ENCODE measurements at regions not wholly inside any gene's neighbourhood (a gene's known extent, or its start where the extent isn't known, plus 50 kb on each side); places are given as distances from the start of the nearest gene placed in this dataset.

DNA sequence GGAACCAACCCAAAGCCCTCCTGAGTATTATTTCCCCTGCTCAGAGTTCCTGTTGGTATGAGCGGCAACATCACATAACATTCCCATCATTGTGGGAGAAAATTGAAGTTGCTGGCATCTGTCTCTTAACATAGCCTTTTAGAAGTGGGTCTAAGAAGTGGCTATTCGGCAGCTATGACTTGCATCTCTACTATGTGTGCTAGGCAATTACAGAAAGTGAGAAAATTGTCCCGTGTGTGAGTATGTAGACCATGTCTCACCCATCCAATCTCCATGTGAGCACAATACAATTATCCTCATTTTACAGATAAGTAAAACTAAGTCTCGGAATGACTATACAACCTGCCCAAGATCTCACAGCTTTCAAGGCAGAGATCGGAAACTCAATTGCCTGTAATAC is 239.4 kb upstream of the ZNF462 start:
- in situ Hi-C loops (cut with HindIII; ENCODE audit: low sequenced_read_pairs): no loop called here

DNA sequence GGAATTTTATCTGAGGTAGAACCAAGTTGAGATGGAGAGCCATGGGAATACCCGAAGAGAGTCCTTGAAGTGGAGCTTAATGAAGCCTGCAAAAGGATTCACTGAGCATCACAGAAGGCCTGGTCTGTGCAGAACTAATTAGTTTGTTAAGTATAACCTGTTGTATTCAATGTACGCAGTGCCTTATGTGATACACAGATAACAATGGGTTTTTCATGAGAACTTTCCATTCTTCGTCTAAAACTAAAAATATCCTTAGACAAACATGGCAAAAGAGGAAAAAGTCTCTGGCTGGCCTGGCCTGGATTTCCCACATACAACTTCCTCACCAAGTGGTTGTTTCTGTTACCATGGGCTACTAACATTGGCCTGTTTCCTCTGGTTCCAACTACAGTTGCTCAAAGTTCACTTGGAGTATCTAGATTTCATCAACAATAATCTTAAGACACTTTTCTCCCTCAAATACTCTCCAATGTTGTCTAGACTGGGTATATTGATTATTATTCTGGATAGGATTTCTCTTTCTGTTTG is 237.6 kb upstream of the ZNF462 start:
- in situ Hi-C loops (cut with HindIII; ENCODE audit: low sequenced_read_pairs): no loop called here

DNA sequence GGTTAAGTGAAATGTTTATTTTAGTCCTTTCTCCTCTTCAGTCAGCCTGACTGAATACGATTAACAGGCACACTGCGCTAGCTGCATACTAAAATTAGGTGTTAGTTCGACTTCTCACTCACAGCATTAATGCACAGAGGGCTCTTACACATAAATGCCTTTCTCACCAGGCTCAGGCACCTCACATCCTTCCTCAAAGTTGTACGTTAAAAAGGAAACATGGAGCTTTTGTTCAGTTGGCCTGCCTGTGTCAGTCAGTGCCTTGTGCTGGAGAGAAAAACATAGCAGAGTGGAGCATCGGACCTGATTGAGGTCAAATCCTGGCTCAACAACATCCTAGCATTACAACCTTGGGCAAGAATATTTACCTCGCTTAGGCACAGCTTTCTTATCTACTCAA is 236.0 kb upstream of the ZNF462 start:
- in situ Hi-C loops (cut with HindIII; ENCODE audit: low sequenced_read_pairs): no loop called here

DNA sequence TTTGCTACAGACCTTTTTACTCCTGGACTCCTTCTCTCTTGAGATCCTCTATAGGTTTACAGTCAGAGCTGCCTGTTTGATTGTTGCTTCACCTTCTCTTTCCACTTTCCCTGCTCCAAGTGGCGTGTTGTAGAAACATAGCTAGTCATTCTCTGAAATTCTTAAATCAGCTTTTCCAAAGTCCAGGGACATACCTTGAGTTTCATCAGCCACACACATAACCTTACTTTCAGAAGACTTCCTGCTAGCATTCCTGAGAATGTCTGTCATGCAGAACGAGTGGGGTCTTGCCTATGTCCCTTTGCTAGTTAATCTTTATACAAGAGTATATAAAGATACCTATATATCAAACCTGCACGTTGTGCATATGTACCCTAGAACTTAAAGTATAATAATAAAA is 230.3 kb upstream of the ZNF462 start:
- in situ Hi-C loops (cut with HindIII; ENCODE audit: low sequenced_read_pairs): no loop called here

DNA sequence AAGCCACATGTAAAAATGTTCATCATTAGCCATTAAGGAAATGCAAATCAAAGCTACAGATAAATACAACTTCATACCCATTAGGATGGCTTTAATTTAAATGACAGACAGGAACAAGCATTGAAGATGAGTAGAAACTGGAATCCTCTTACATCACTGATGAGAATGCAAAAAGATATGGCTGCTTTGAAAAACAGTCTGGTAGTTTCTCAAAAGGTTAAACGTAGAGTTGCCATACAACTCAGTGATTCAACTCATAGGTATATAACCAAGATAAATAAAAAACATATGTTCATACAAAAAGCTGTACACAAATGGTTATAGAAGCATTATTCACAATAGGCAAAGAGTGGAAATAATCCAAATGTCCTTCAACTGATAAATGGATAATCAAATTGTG is 228.8 kb upstream of the ZNF462 start:
- in situ Hi-C loops (cut with HindIII; ENCODE audit: low sequenced_read_pairs): no loop called here

DNA sequence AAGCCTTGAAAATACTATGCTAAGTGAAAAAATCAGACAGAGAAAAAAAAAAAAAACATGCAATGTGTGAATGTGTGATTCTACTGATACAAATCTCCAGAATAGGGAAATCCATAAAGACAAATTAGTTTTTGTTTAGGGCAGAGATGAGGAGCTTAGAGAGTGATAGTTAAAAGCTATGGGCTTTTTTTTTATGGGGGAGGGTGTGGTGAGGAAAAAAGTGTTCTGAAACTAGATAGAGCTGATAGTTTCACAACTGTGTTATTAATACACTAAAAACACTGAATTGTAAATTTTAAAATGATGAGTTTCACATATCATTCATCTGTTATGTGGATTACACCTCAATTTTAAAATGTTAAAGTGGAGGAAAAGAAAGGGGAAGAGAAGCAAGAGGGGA is 228.3 kb upstream of the ZNF462 start:
- in situ Hi-C loops (cut with HindIII; ENCODE audit: low sequenced_read_pairs): no loop called here

DNA sequence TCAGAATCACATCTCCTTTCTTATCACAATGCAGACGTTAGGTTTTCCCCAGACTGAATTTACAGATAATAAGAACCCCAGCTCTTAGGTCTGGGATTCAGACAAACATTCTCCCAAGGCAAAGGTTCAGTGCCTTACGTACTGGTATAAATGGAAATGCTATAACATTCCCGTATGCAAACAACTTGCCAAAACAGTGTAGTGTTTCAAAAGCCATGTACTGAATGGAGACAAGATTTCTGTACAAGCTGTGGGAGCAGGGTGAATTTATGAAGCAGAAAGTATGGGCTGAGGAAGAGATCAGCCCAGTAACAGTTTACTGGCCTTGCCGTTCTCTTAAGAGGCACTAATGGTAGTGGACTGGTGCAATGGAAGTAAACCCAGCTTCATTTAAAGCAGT is 225.5 kb upstream of the ZNF462 start:
- in situ Hi-C loops (cut with HindIII; ENCODE audit: low sequenced_read_pairs): no loop called here

DNA sequence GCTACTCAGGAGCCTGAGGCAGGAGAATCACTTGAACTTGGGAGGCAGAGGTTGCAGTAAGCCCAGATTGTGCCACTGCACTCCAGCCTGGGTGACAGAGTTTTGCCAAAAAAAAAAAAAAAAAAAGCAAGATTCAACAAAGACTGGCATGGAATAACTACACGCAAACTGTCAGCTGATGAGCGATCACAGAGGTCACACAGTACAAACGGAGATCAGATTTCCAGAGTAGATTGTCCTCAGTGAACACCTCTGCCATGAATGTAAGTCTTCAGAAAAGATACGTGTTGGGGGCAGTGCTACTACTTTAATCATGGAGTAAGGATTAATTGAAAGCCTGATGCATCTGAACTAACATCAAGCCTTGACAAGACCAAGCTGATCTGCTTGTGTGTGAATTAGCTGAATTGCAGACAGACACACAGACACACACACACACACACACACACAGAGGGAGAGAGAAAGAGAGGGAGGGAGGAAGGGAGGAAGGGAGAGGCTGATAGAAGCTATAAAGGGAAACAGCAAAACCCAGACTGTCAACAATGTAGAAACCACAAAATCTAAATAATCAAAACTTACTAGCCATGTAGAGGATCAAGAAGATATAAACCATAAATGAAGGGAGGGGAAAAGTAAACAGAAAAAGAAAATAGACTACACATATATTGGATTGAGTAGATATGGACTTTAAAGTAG is 222.9 kb upstream of the ZNF462 start:
- in situ Hi-C loops (cut with HindIII; ENCODE audit: low sequenced_read_pairs): no loop called here

DNA sequence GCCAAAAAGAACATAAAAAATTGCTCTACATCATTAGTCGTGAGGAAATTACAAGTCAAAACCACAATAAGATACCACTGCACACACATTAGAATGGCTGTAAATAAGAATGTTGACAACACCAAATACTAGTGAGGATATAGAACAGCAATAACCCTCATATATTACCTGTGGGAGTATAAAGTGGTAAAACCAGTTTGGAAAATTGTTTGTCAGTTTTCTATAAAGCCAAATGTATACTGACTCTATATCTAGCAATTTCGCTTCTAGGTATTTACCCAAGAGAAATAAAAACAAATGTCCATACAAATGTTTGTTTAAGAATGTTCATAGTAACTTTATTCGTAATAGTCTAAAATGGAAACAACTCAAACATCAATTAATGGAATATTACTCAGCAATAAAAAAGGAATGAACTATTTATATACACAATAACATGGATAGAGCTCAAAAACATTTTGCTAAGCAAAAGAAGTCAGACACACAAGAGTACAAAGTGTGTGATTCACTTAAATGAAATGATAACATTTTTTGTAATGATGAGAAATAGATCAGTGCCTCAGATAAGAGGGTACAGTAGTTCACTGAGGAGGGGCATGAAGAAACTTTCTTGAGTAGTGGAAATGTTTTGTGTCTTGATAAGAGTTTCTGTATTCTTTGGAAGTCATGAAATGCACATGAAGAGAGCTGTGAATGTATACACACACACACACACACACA is 219.6 kb upstream of the ZNF462 start:
- in situ Hi-C loops (cut with HindIII; ENCODE audit: low sequenced_read_pairs): no loop called here

DNA sequence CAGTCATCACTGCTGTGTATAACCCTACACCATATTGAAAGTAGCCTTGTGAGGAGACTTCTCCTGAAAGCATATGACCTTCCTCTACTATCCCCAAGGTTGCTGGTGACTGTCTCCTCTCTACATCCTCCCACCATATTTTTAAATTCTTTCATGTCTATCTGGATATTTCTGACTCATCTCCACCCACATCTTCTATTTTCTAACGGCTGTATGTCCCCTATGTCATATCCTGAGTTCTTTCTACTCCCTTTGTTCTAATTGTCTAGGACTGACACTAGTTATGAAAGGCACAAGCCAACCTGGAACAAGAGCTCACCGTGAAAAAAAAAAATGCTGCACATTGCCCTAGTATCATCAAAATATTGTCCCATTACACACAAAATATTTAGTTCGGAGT is 218.3 kb upstream of the ZNF462 start:
- in situ Hi-C loops (cut with HindIII; ENCODE audit: low sequenced_read_pairs): no loop called here

DNA sequence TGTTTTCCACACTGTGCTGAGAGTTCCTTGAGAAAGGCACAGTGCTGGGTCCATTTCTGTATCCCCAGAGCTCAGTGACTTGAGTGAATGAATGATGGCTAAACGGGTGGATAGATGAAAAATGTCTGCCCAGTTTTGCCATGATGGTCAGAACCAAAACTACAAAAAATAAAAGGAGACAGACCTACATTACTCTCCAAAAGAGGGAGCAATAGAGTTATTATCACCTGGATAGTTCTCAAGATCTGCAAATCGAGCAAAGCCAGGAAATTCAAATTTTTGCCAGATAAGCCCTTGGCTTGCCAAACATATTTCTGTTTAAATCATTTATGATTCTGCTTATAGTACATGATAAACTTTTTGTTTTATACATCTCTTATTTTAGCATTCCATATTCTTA is 214.2 kb upstream of the ZNF462 start:
- in situ Hi-C loops (cut with HindIII; ENCODE audit: low sequenced_read_pairs): no loop called here

DNA sequence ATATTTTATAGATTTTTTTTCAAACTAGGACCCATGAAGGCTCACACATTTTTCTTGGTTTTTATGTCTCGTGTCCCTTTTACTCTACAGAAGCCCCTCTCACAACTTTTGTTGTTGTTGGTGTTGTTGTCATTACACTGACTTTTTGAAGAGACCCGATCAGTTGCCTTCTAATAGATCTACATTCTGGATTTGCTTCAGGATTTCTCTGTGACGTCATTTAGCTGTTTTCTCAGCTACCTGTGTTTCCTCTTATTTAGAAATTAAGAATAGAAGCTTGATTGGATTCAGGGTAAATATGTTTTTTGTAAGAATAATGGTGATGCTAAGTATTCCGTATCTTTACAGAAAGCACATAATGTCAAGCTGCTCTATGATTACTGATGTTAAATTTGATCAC is 213.3 kb upstream of the ZNF462 start:
- in situ Hi-C loops (cut with HindIII; ENCODE audit: low sequenced_read_pairs): no loop called here

DNA sequence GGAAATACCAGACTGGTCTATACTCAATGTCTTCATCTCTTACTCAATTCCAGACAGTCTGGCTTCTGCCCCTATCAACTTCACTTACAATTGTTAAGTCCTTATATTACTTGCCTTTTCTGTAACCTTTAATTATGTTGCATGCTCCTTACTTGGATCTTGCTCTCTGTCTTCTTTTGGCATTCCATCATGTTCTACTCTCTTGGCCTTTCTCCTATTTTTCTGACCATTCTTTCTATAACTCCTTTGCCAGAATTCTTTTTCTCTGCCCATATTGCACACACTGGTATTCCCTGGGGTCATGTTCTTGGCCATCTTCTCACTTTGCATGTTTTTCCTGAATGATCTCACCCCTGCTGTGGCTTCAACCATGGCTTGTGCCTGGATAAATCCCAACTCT is 209.8 kb upstream of the ZNF462 start:
- in situ Hi-C loops (cut with HindIII; ENCODE audit: low sequenced_read_pairs): no loop called here

DNA sequence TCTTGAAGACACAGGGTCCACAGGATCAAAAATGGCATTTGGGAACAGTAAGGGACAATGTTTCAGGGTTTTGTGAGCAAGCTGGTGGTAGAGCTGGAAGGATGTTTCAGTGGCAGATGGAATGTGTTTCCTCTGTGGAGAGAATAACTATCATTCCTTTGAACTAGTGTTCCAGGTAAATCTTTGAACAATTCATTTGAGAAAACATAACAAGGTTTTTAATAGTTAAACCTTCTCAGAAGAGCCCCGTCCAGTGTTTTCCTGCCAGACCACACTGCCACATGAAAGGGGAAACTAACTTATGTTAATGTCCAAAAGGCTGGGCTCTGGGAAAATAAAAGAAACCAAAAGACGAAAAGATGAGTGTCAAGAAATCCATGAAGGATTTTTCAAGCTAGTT is 207.0 kb upstream of the ZNF462 start:
- in situ Hi-C loops (cut with HindIII; ENCODE audit: low sequenced_read_pairs): no loop called here

DNA sequence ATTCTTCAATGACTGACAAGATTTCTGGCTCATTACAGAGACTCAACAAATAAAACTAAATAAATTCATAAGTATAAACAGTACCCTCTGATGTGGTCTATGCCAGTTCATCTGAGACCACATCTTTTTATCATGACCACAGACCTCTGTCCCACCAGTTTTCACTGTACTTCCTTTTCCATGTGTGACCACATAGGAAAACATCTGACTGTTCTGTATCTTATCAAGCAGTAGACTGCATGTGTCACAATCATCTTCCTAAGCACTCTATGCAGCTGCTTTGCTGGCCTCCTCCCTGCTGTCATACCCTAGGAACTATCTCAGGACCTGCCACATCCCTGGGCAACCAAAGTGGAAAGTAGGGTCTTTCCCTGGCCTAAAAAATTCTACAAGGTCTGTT is 205.0 kb upstream of the ZNF462 start:
- in situ Hi-C loops (cut with HindIII; ENCODE audit: low sequenced_read_pairs): no loop called here

DNA sequence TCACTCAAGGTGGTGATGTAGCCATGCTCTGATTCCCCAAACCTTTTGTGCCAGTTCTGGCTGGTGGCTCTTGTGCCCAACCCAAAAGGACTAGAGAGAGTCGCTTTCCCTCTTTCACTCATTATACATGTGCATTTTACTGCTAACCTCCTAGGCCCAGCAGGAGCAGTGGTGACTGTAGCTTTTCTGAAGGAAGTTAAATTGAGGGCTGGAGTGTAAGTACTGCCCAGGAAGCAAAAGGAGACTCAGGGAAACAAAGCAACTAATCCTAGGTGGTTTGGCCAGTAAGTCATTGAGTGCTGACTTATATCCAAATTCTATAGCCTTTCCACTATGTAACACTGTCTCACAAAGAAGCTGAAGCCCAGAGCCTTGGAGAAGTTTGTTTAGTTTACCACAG is 194.4 kb upstream of the ZNF462 start:
- in situ Hi-C loops (cut with HindIII; ENCODE audit: low sequenced_read_pairs): no loop called here

DNA sequence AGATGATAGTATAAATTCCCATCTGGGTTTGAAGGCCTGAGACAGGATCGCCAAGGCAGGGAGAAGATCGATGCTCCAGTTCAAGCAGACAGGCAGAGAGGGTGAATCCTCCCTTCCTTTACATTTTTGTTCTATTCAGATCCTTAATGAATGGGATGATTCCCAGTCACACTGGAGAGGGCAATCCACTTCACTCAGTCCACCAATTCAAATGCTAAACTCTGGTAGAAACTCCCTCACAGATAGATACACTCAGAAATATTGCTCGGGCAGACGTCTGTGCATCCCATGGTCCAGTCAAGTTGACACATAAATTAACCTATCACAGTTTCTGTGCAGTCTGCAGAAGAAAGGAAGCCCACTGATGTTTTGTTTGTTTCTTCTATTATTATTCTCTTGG is 193.1 kb upstream of the ZNF462 start:
- in situ Hi-C loops (cut with HindIII; ENCODE audit: low sequenced_read_pairs): no loop called here

DNA sequence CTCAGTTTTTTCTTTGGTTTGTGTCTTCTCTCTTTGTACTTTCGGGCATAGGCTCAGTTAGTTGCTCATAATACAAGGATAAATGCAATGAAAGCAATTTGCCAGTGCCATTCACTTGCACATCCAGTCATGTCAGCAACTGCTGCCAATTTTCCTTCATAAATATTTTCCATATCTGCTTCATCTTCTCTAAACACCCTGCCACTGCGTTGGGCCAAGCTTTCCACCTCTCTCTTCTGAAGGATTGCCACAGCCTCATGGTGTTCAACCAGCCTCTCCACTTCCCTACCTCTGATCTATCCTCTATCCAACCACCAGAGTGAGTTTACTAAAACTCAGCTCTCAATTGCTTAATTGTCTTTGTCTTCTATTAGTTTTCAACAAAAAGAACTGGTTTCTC is 192.5 kb upstream of the ZNF462 start:
- in situ Hi-C loops (cut with HindIII; ENCODE audit: low sequenced_read_pairs): no loop called here

DNA sequence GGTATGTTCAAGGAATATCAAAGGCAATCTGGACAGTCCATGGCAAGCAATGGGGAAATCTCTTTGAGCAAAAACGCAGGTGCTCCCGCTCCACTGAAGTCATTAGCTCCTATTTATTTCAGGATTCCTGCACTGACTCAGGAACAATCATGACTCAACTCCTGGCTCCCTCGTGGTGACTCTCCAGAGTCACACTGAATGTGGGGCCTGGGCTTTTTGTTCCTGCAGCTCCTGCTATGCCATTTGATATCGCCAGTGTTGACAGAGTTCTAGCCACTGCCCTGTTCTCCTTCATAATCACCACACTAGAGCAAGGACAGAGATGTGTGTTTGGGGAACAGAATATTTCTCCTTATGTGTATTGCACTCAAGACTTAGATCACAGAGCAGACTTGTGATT is 187.2 kb upstream of the ZNF462 start:
- in situ Hi-C loops (cut with HindIII; ENCODE audit: low sequenced_read_pairs): no loop called here

DNA sequence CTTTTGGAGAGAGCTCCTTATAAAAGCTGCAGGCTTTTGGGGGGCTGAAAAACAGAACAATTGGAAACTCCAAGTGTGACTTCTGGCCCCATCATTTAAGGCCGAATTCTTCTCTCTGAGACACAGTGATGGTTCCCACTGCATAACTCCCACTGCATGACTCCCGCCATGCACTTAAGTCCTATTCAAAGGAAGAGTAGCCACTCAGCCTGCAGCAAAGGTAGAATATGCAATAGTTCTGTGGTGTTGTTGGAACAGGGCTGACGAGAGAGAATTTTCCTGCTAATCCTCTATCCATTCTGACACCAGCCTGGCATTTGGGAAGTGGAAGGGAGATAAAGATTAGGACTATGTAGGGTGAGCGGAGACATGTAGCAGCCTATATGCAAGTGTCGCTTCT is 185.6 kb upstream of the ZNF462 start:
- in situ Hi-C loops (cut with HindIII; ENCODE audit: low sequenced_read_pairs): no loop called here

DNA sequence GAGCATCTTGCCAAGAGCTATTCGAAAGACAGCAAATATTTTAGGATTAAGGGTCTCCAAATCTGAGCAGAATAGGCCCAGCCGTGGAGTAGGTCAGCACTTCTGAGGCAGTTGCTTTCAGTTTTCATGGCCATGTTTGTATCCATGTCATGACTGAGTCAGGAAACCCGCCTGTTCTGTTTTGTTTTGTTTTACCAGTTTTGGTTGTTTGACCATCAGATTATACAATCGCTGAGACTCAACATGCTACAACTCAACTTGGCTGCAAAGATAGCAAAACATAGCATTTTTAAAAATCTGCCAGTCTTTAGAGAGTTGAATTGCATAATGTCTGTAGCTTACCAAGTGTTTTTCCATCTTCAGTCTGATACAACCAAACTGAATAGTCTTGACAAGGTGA is 185.1 kb upstream of the ZNF462 start:
- in situ Hi-C loops (cut with HindIII; ENCODE audit: low sequenced_read_pairs): no loop called here

DNA sequence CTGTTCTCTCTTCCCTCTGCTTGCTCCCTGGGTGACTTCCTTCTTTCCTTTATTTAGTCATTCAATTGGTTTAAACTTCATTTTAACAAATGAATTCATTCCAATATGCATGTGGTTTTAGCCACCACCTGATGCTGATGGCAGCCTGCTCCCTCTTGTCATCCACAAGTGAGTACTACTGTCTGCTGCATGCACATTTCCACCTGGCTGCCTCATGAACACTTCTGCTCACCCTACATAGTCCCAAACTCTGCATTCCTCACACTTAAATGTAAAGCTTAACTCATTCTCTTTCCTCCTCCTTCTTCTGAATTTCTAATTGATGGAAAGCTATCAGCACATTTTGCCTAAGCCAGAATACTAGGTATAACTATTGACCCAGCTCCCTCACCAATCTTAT is 184.7 kb upstream of the ZNF462 start:
- in situ Hi-C loops (cut with HindIII; ENCODE audit: low sequenced_read_pairs): no loop called here

DNA sequence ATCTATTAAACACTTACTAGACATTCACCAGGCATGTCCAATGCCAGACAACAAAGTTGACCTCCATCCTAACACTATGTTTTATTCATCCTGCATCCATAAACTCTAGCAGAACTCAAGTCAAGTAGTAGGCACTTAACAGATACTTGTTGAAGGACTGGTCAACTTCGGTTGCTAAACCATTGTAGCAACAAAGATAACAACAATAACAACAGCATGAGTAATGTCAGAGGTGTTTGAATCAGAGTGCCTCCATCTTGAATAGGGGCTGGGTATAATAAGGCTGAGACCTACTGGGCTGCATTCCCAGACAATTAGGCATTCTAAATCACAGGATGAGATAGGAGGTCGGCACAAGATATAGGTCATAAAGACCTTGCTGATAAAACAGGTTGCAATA is 180.5 kb upstream of the ZNF462 start:
- in situ Hi-C loops (cut with HindIII; ENCODE audit: low sequenced_read_pairs): no loop called here
